Tibial artery (tissue), 4 donors: ENCODE measurements at regions not wholly inside any gene's neighbourhood (a gene's known extent, or its start where the extent isn't known, plus 50 kb on each side); places are given as distances from the start of the nearest gene placed in this dataset.

Source experiments
- DNase-seq, 2 donors: peaks; one replicate each; pipeline ENCODE4 v3.0.0-alpha.2; 2019
- H3K27ac ChIP-seq, 2 donors: fragments of 200-600 bp; sonication (generic) in 1 of 2; 1 replicate in 1 of 2; 2 replicates in 1 of 2; pipeline ENCODE4 v1.5.1; 2018 to 2019; ENCODE audit warnings: mild to moderate bottlenecking in 1 of 2
- H3K27me3 ChIP-seq, 2 donors: fragments of 200-600 bp; sonication (generic) in 1 of 2; one replicate each; pipeline versions ENCODE4 v1.5.1 to v1.6.0; 2016 to 2019
- H3K36me3 ChIP-seq, 3 donors: fragments of 200-600 bp; sonication (generic) in 2 of 3; one replicate each; pipeline ENCODE4 v1.5.1; 2016 to 2019; ENCODE audit warnings: mild to moderate bottlenecking in 2 of 3
- H3K4me1 ChIP-seq, 4 donors: fragments of 200-600 bp; sonication (generic) in 2 of 4; 1 replicate in 3 of 4; 2 replicates in 1 of 4; pipeline ENCODE4 v1.5.1; 2016 to 2019
- H3K4me3 ChIP-seq, 2 donors: fragments of 200-600 bp; sonication (generic) in 1 of 2; 1 replicate in 1 of 2; 2 replicates in 1 of 2; pipeline ENCODE4 v1.5.1; 2018 to 2019; ENCODE audit warnings: mild to moderate bottlenecking in 2 of 2
- H3K9me3 ChIP-seq, 3 donors: fragments of 200-600 bp; sonication (generic) in 1 of 3; one replicate each; pipeline ENCODE4 v1.5.1; 2016 to 2019
- intact Hi-C: fragments of 100-400 bp; cut with DNase I; formaldehyde crosslinking; loops from one replicate; pipeline ENCODE4 v1.15.0; 2023; ENCODE audit warnings: low total_unique reads
- TF ChIP-seq, protein P1 (sequence below), 2 experiments: fragments of 200-600 bp in 1 of 2; fragments of 450-650 bp in 1 of 2; IDR thresholded peaks; one replicate each; pipeline ENCODE4 v1.5.1; 2017 to 2019; ENCODE audit warnings: antibody characterized with exemption in 2 of 2, mild to moderate bottlenecking in 1 of 2, moderate library complexity in 1 of 2

- intact Hi-C loops = no loop called here
- DNase-seq = no peak
- Histone ChIP-seq H3K27ac (no peak overlapping the region), H3K4me3 (no peak overlapping the region), H3K4me1 (no peaks in the 10 kb centered on the region), H3K36me3 (no peaks in the 10 kb centered on the region), H3K9me3 (no peaks in the 10 kb centered on the region), H3K27me3 (no peaks in the 10 kb centered on the region)
- TF ChIP-seq, protein P1, sequence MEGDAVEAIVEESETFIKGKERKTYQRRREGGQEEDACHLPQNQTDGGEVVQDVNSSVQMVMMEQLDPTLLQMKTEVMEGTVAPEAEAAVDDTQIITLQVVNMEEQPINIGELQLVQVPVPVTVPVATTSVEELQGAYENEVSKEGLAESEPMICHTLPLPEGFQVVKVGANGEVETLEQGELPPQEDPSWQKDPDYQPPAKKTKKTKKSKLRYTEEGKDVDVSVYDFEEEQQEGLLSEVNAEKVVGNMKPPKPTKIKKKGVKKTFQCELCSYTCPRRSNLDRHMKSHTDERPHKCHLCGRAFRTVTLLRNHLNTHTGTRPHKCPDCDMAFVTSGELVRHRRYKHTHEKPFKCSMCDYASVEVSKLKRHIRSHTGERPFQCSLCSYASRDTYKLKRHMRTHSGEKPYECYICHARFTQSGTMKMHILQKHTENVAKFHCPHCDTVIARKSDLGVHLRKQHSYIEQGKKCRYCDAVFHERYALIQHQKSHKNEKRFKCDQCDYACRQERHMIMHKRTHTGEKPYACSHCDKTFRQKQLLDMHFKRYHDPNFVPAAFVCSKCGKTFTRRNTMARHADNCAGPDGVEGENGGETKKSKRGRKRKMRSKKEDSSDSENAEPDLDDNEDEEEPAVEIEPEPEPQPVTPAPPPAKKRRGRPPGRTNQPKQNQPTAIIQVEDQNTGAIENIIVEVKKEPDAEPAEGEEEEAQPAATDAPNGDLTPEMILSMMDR (IDR thresholded peaks at IDR 0.05) = no peak
Measured at GRCh38 chr10:44498222-44498621, 113.3 kb upstream of the CXCL12 start.

DNA sequence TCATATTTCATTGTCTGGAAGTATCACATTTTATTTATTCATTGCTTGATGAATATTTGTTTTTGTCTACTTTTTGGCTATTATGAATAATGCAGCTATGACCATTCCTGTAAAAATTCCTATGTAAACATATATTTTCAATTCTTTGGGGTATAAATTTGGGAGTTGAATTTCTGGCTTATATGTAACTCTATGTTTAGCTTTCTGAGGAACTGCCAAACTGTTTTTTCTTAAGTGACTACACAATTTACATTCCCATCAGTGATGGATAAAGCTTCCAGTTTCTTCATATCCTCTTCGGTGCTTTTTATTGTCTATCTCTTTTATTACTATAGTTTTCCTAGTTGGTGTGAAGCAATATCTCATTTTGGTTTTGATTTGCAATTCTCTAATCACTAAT is 115.6 kb upstream of the CXCL12 start:
- no peaks in the 10 kb centered on the region for H3K9me3 ChIP-seq
- intact Hi-C loops = no loop called here
- TF ChIP-seq, protein P1 (IDR thresholded peaks at IDR 0.05) = no peak
- H3K27me3 ChIP-seq = no peaks in the 10 kb centered on the region
- H3K27ac ChIP-seq = no peak overlapping the region
- H3K4me1 ChIP-seq = no peaks in the 10 kb centered on the region
- no peak for DNase-seq
- no peaks in the 10 kb centered on the region for H3K36me3 ChIP-seq
- no peak overlapping the region for H3K4me3 ChIP-seq

DNA sequence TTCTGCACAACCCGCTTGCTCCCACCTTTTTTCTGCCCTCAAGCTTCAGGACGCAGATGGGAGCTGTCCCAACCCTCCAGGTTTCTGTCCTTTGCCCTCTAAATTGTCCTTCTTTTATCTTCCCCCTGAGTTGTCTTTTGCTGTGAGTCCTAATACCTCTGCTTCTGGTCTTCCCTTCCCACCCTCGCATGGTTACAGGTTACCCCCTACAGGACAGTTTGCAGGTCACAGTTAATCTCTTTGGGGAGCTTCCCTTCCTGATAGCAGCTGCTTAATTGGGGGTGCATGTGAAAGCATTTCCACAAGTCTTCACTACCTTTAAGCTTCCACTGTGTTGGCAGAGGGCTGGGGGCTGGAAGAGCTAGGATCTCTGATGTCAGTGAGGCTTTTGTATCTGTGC is 121.5 kb upstream of the CXCL12 start:
- Histone ChIP-seq H3K27me3 (no peaks in the 10 kb centered on the region), H3K27ac (no peak overlapping the region), H3K9me3 (no peaks in the 10 kb centered on the region), H3K4me3 (no peak overlapping the region), H3K36me3 (no peaks in the 10 kb centered on the region), H3K4me1 (no peaks in the 10 kb centered on the region)
- intact Hi-C loops = no loop called here
- TF ChIP-seq, protein P1 (IDR thresholded peaks at IDR 0.05) = no peak
- no peak for DNase-seq

DNA sequence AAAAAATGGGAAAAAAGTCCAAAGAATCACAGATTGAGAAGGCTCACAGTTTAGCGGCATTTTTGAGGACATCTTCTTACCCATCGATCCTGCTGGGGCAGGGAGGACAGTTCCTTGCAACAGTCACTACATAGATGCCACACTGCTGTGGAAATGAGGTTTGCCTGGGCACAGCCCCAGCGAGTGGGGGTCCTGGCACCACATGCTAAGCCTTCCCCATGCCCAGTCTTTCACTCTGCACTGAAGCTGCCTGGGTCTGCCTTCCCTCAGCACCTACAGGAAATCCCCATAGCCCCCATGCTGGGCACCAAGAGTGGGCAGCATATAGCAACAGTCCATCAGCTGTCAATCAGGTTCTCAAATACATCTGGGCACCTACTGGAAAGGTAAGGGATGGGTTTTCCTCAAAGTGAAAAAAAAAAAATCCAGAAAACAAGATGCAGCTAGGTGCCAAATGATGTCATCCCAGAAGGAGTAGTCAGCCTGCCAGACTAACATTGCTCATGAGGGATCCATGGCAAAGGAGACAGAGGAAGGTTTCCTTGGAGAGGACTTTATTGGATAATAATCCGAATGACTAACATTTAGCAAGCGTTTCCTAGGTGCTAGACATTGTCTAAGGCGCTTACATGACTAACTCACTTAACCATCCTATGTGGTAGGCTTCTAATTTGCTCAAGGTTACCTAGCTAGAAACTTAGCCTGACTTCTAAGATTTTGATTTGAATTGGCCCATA is 125.7 kb upstream of the CXCL12 start:
- H3K36me3 ChIP-seq = no peaks in the 10 kb centered on the region
- H3K9me3 ChIP-seq = no peaks in the 10 kb centered on the region
- no peak overlapping the region for H3K4me3 ChIP-seq
- peaks cover 0 to 2% (median 0%) of the 10 kb centered on the region in 4 donors for H3K4me1 ChIP-seq
- TF ChIP-seq, protein P1 (IDR thresholded peaks at IDR 0.05) = no peak
- intact Hi-C loops = no loop called here
- H3K27me3 ChIP-seq = no peaks in the 10 kb centered on the region
- no peak for DNase-seq
- no peak overlapping the region for H3K27ac ChIP-seq

DNA sequence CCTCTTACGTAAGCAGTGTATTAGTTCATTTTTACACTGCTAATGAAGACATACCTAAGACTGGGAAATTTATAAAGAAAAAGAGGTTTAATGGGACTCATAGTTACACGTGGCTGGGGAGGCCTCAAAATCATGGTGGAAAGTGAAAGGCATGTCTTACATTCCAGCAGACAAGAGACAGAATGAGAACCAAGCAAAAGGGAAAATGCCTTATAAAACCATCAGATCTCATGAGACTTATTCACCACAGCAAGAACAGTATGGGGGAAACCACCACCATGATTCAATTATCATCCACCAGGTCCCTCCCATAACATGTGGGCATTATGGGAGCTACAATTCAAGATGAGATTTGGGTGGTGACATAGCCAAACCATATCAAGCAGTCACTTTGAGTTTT is 126.3 kb upstream of the CXCL12 start:
- TF ChIP-seq, protein P1 (IDR thresholded peaks at IDR 0.05) = no peak
- H3K27me3 ChIP-seq = no peaks in the 10 kb centered on the region
- H3K9me3 ChIP-seq = no peaks in the 10 kb centered on the region
- peaks cover 0 to 2% (median 0%) of the 10 kb centered on the region in 4 donors for H3K4me1 ChIP-seq
- H3K27ac ChIP-seq = no peak overlapping the region
- no peaks in the 10 kb centered on the region for H3K36me3 ChIP-seq
- no peak for DNase-seq
- intact Hi-C loops = no loop called here
- no peak overlapping the region for H3K4me3 ChIP-seq
